Breast epithelium (tissue), 3 donors: ENCODE measurements at regions not wholly inside any gene's neighbourhood (a gene's known extent, or its start where the extent isn't known, plus 50 kb on each side); places are given as distances from the start of the nearest gene placed in this dataset.

Experiments used
- POLR2A ChIP-seq: fragments of 450-650 bp; IDR thresholded peaks from one replicate; pipeline ENCODE4 v1.6.1; 2016; ENCODE audit warnings: antibody characterized with exemption, mild to moderate bottlenecking, moderate library complexity
- POLR2AphosphoS5 ChIP-seq, 3 donors: sonication (generic); formaldehyde crosslinking; IDR thresholded peaks; one replicate each; pipeline ENCODE4 v1.6.1; 2017; ENCODE audit warnings: antibody characterized with exemption in 3 of 3
- TF ChIP-seq, protein P1 (sequence below), 3 donors: fragments of 450-650 bp; IDR thresholded peaks; one replicate each; pipeline ENCODE4 v1.5.1; 2016 to 2017; ENCODE audit warnings: antibody characterized with exemption in 3 of 3, mild to moderate bottlenecking in 3 of 3, moderate library complexity in 3 of 3

DNA sequence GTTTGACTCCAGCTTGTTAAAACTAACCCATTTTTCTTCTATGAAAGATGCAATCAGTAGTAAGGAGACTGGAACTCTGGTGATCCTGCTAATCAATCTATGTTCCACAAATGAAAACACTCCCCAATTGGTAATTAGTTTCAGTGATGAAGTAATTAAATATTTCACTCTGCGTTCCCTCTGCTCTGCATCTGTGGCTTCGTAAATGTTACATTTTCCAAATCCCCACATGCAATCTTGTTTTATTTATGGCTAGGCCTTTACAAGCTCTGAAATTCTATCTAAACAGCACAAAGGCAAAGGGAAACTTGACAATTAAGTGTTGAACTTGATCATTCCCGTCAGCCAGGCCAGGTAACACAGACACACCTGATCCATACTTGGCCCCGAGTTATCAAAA lies 231.4 kb upstream of the OSR1 start:
- TF ChIP-seq, protein P1, sequence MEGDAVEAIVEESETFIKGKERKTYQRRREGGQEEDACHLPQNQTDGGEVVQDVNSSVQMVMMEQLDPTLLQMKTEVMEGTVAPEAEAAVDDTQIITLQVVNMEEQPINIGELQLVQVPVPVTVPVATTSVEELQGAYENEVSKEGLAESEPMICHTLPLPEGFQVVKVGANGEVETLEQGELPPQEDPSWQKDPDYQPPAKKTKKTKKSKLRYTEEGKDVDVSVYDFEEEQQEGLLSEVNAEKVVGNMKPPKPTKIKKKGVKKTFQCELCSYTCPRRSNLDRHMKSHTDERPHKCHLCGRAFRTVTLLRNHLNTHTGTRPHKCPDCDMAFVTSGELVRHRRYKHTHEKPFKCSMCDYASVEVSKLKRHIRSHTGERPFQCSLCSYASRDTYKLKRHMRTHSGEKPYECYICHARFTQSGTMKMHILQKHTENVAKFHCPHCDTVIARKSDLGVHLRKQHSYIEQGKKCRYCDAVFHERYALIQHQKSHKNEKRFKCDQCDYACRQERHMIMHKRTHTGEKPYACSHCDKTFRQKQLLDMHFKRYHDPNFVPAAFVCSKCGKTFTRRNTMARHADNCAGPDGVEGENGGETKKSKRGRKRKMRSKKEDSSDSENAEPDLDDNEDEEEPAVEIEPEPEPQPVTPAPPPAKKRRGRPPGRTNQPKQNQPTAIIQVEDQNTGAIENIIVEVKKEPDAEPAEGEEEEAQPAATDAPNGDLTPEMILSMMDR (IDR thresholded peaks at IDR 0.05), result no peak
- no peak for TF ChIP-seq POLR2AphosphoS5 (IDR thresholded peaks at IDR 0.05)
- TF ChIP-seq POLR2A, result no peak
